ENCODE measurements at regions not wholly inside any gene's neighbourhood (a gene's known extent, or its start where the extent isn't known, plus 50 kb on each side); places are given as distances from the start of the nearest gene placed in this dataset.

- no peaks in the 10 kb centered on the region for H3K27me3 ChIP-seq
- H3K4me1 ChIP-seq = no peaks in the 10 kb centered on the region
- no peak for TF ChIP-seq CTCF (IDR thresholded peaks at IDR 0.05)
- TF ChIP-seq POLR2AphosphoS5 (IDR thresholded peaks at IDR 0.05) = no peak
- no peak for TF ChIP-seq POLR2A (IDR thresholded peaks at IDR 0.05)
- no peak for TF ChIP-seq EP300 (IDR thresholded peaks at IDR 0.05)
- H3K4me3 ChIP-seq = no peak overlapping the region
- no peak for DNase-seq
- WGBS, 2 donors = 78 to 87% methylated on average over 3 of the region's 3 CpGs
- no peaks in the 10 kb centered on the region for H3K9me3 ChIP-seq
- no peak for ATAC-seq (ENCODE audit: low FRiP score in 2 of 2)
- no peak overlapping the region for H3K27ac ChIP-seq
- H3K36me3 ChIP-seq = no peaks in the 10 kb centered on the region
Measured at GRCh38 chr13:80054806-80055205, 286.1 kb downstream of the SPRY2 start.

GRCh38 chr13:80052286-80052685 is 288.6 kb downstream of the SPRY2 start:
- Histone ChIP-seq H3K27me3 (no peaks in the 10 kb centered on the region), H3K4me3 (no peak overlapping the region), H3K27ac (no peak overlapping the region), H3K9me3 (no peaks in the 10 kb centered on the region), H3K36me3 (no peaks in the 10 kb centered on the region), H3K4me1 (peaks cover 8 to 20% (median 12%) of the 10 kb centered on the region in 4 donors)
- ATAC-seq (ENCODE audit: low FRiP score in 2 of 2) = no peak
- no peak for TF ChIP-seq CTCF (IDR thresholded peaks at IDR 0.05)
- TF ChIP-seq EP300 (IDR thresholded peaks at IDR 0.05) = no peak
- TF ChIP-seq POLR2A (IDR thresholded peaks at IDR 0.05) = no peak
- TF ChIP-seq POLR2AphosphoS5 (IDR thresholded peaks at IDR 0.05) = no peak
- no peak for DNase-seq

- 86 to 92% methylated on average over 1 of the region's 1 CpG for WGBS, 2 donors
- Histone ChIP-seq H3K36me3 (no peaks in the 10 kb centered on the region), H3K27me3 (no peaks in the 10 kb centered on the region), H3K27ac (no peak overlapping the region), H3K9me3 (no peaks in the 10 kb centered on the region), H3K4me1 (peaks cover 8 to 20% (median 12%) of the 10 kb centered on the region in 4 donors), H3K4me3 (no peak overlapping the region)
- DNase-seq (no peak), ATAC-seq (ENCODE audit: low FRiP score in 2 of 2) (no peak)
- TF ChIP-seq EP300 (IDR thresholded peaks at IDR 0.05) (no peak), POLR2A (IDR thresholded peaks at IDR 0.05) (no peak), POLR2AphosphoS5 (IDR thresholded peaks at IDR 0.05) (no peak), CTCF (IDR thresholded peaks at IDR 0.05) (no peak)
Measured at GRCh38 chr13:80050252-80050651, 290.7 kb downstream of the SPRY2 start.

GRCh38 chr13:80048802-80049201 is 292.1 kb downstream of the SPRY2 start:
- Histone ChIP-seq H3K36me3 (no peaks in the 10 kb centered on the region), H3K4me3 (no peak overlapping the region), H3K27me3 (no peaks in the 10 kb centered on the region), H3K27ac (peak overlapping the region in 1 of 4 donors; percentile 11), H3K4me1 (peaks cover 8 to 20% (median 12%) of the 10 kb centered on the region in 4 donors), H3K9me3 (no peaks in the 10 kb centered on the region)
- TF ChIP-seq POLR2A (IDR thresholded peaks at IDR 0.05) = no peak
- TF ChIP-seq EP300 (IDR thresholded peaks at IDR 0.05) = peak in 1 of 4 donors; percentile 61
- TF ChIP-seq POLR2AphosphoS5 (IDR thresholded peaks at IDR 0.05) = peak in 1 of 2 donors; percentile 69
- TF ChIP-seq CTCF (IDR thresholded peaks at IDR 0.05) = no peak
- DNase-seq (peak in 1 of 2 donors; percentile 82), ATAC-seq (ENCODE audit: low FRiP score in 2 of 2) (peak; percentile 86 to 94)
- WGBS, 2 donors = 2 to 13% methylated on average over 5 to 7 of the region's 7 CpGs

- Histone ChIP-seq H3K9me3 (no peaks in the 10 kb centered on the region), H3K4me3 (no peak overlapping the region), H3K4me1 (peaks cover 8 to 20% (median 12%) of the 10 kb centered on the region in 4 donors), H3K27me3 (no peaks in the 10 kb centered on the region), H3K36me3 (no peaks in the 10 kb centered on the region), H3K27ac (no peak overlapping the region)
- no peak for TF ChIP-seq CTCF (IDR thresholded peaks at IDR 0.05)
- no peak for TF ChIP-seq POLR2A (IDR thresholded peaks at IDR 0.05)
- TF ChIP-seq EP300 (IDR thresholded peaks at IDR 0.05) = no peak
- TF ChIP-seq POLR2AphosphoS5 (IDR thresholded peaks at IDR 0.05) = no peak
- no peak for ATAC-seq (ENCODE audit: low FRiP score in 2 of 2)
- DNase-seq = no peak
- 29 to 51% methylated on average over 1 of the region's 1 CpG for WGBS, 2 donors
Measured at GRCh38 chr13:80048030-80048429, 292.9 kb downstream of the SPRY2 start.
